IMR-90 (cell line): ENCODE measurements at regions not wholly inside any gene's neighbourhood (a gene's known extent, or its start where the extent isn't known, plus 50 kb on each side); places are given as distances from the start of the nearest gene placed in this dataset.

Experiments
- ATAC-seq: fragments of 200-7000 bp; cut with Tn5 transposase; 2 replicates; pipeline ENCODE4 v1.9.1; 2020; ENCODE audit warnings: low read depth, mild to moderate bottlenecking, moderate library complexity
- BruUV-seq: library from RNA; stranded (reverse); fragments of 400-500 nt; replicated peaks from 2 replicates; lab custom pipeline; 2021; lab: Mats Ljungman, UMichigan
- CTCF ChIA-PET: fragments of 300-600 bp; formaldehyde crosslinking; extraction: SDS; loops from one replicate; lab custom pipeline; 2021; ENCODE audit warnings: antibody characterized with exemption; lab: Yijun Ruan, JAX
- POLR2A ChIA-PET: fragments of 300-600 bp; sonication (Branson Sonifier 250); formaldehyde crosslinking; loops from one replicate; lab custom pipeline; 2022; ENCODE audit warnings: antibody characterized with exemption; ENCODE audit not compliant: unreplicated experiment; lab: Charles Lee
- DNase-seq: peaks from one replicate; pipeline ENCODE4 v3.0.0; 2013
- H2AFZ ChIP-seq: replicated peaks from 2 replicates; pipeline ENCODE3; 2013; ENCODE audit warnings: low read length, mild to moderate bottlenecking; ENCODE audit not compliant: poor library complexity
- H2AK5ac ChIP-seq: 2 replicates; pipeline ENCODE4 v1.6.1; 2013; ENCODE audit warnings: low read depth, low read length, inconsistent platforms
- H2AK9ac ChIP-seq: replicated peaks from 2 replicates; pipeline ENCODE3; 2013; ENCODE audit warnings: mild to moderate bottlenecking, low read depth, low read length, moderate library complexity; ENCODE audit not compliant: poor library complexity
- H2BK120ac ChIP-seq: 2 replicates; pipeline ENCODE4 v1.6.1; 2013; ENCODE audit warnings: low read depth, low read length, inconsistent platforms
- H2BK15ac ChIP-seq: 3 replicates; pipeline ENCODE4 v1.6.1; 2013; ENCODE audit warnings: low read depth, low read length, inconsistent platforms
- H2BK20ac ChIP-seq: 2 replicates; pipeline ENCODE4 v1.6.1; 2013; ENCODE audit warnings: low read depth, mild to moderate bottlenecking, inconsistent platforms, low read length, moderate library complexity
- H2BK5ac ChIP-seq: 2 replicates; pipeline ENCODE4 v1.6.1; 2013; ENCODE audit warnings: mild to moderate bottlenecking, low read depth, low read length, inconsistent platforms; ENCODE audit not compliant: poor library complexity, severe bottlenecking
- H3K14ac ChIP-seq: replicated peaks from 2 replicates; pipeline ENCODE4 v1.6.1; 2013; ENCODE audit warnings: low read depth, low read length, inconsistent platforms
- H3K18ac ChIP-seq: 2 replicates; pipeline ENCODE4 v1.6.1; 2013; ENCODE audit warnings: low read depth, low read length, control low read depth
- H3K23ac ChIP-seq: 2 replicates; pipeline ENCODE4 v1.6.1; 2013; ENCODE audit warnings: low read depth, low read length, inconsistent platforms
- H3K27ac ChIP-seq: 2 replicates; pipeline ENCODE4 v1.5.1; 2013; ENCODE audit warnings: mild to moderate bottlenecking, control low read depth, low read length; ENCODE audit not compliant: insufficient read depth
- H3K27me3 ChIP-seq: 2 replicates; pipeline ENCODE4 v1.6.1; 2013; ENCODE audit warnings: low read length; ENCODE audit not compliant: control insufficient read depth, insufficient read depth
- H3K36me3 ChIP-seq: 2 replicates; pipeline ENCODE4 v1.6.1; 2013; ENCODE audit warnings: low read length, mixed read lengths; ENCODE audit not compliant: control insufficient read depth, insufficient read depth
- H3K4ac ChIP-seq: 2 replicates; pipeline ENCODE4 v1.6.1; 2013; ENCODE audit warnings: low read depth, low read length, inconsistent platforms
- H3K4me1 ChIP-seq: 2 replicates; pipeline ENCODE4 v1.6.1; 2013; ENCODE audit warnings: low read length, mixed read lengths; ENCODE audit not compliant: control insufficient read depth, insufficient read depth
- H3K4me2 ChIP-seq: 2 replicates; pipeline ENCODE4 v1.6.1; 2013; ENCODE audit warnings: low read depth, mild to moderate bottlenecking, control low read depth, low read length, moderate library complexity
- H3K4me3 ChIP-seq: 2 replicates; pipeline ENCODE4 v1.5.1; 2013; ENCODE audit warnings: low read depth, mild to moderate bottlenecking, control low read depth, low read length, moderate library complexity; ENCODE audit not compliant: insufficient read depth
- H3K56ac ChIP-seq: 2 replicates; pipeline ENCODE4 v1.6.1; 2013; ENCODE audit warnings: low read length, inconsistent platforms; ENCODE audit not compliant: insufficient read depth; ENCODE audit errors: extremely low read depth
- H3K79me1 ChIP-seq, 2 experiments: 2 replicates each; pipeline ENCODE4 v1.6.1; 2013; ENCODE audit warnings: low read length in 2 of 2, inconsistent platforms in 1 of 2, low read depth in 1 of 2
- H3K9ac ChIP-seq: 2 replicates; pipeline ENCODE4 v1.6.1; 2013; ENCODE audit warnings: low read depth, low read length, control low read depth
- H3K9me1 ChIP-seq: 2 replicates; pipeline ENCODE4 v1.6.1; 2013; ENCODE audit warnings: low read length, inconsistent platforms; ENCODE audit not compliant: insufficient read depth
- H3K9me3 ChIP-seq: 2 replicates; pipeline ENCODE4 v1.6.1; 2013; ENCODE audit warnings: low read length; ENCODE audit not compliant: control insufficient read depth, insufficient read depth
- H4K20me1 ChIP-seq: 2 replicates; pipeline ENCODE4 v1.6.1; 2013; ENCODE audit warnings: low read length, inconsistent platforms; ENCODE audit not compliant: insufficient read depth
- H4K5ac ChIP-seq: 2 replicates; pipeline ENCODE4 v1.6.1; 2013; ENCODE audit warnings: mild to moderate bottlenecking, low read depth, low read length, control low read depth
- H4K8ac ChIP-seq, 2 experiments: 2 replicates each; pipeline ENCODE4 v1.6.1; 2013; ENCODE audit warnings: low read depth in 2 of 2, low read length in 2 of 2, control low read depth in 1 of 2, inconsistent platforms in 1 of 2
- H4K91ac ChIP-seq: 2 replicates; pipeline ENCODE4 v1.6.1; 2013; ENCODE audit warnings: low read depth, low read length, inconsistent platforms; ENCODE audit not compliant: insufficient read depth
- BHLHE40 ChIP-seq: fragments of 150-350 bp; IDR thresholded peaks from 2 replicates; pipeline ENCODE4 v1.6.1; 2016; ENCODE audit warnings: mild to moderate bottlenecking, low read depth, low read length
- CEBPB ChIP-seq: IDR thresholded peaks from 2 replicates; pipeline ENCODE4 v1.6.1; 2012; ENCODE audit warnings: low read depth, low read length, improper control_type of control experiment
- MAFK ChIP-seq: IDR thresholded peaks from 2 replicates; pipeline ENCODE4 v1.6.1; 2012; ENCODE audit warnings: low read depth, low read length, improper control_type of control experiment
- NFE2L2 ChIP-seq: fragments of 150-350 bp; IDR thresholded peaks from 2 replicates; pipeline ENCODE4 v1.6.1; 2016; ENCODE audit warnings: low read depth, mild to moderate bottlenecking, low read length
- POLR2A ChIP-seq: IDR thresholded peaks from 2 replicates; pipeline ENCODE4 v1.6.1; 2012; ENCODE audit warnings: mild to moderate bottlenecking, low read depth, low read length
- RAD21 ChIP-seq: IDR thresholded peaks from 2 replicates; pipeline ENCODE4 v1.6.1; 2012; ENCODE audit warnings: low read length, improper control_type of control experiment
- RCOR1 ChIP-seq: IDR thresholded peaks from 2 replicates; pipeline ENCODE4 v1.6.1; 2012; ENCODE audit warnings: mild to moderate bottlenecking, low read length, improper control_type of control experiment; ENCODE audit not compliant: insufficient replicate concordance
- WGBS, 2 experiments: methylation state at CpG; one replicate each; pipeline versions ENCODE4 v1.1.5 to v1.1.7; 2013; ENCODE audit warnings: missing lambda C conversion rate in 2 of 2; ENCODE audit not compliant: insufficient read length in 1 of 2; ENCODE audit errors: extremely low coverage in 2 of 2; 5-methylcytosine and 5-hydroxymethylcytosine counted together
- dilution Hi-C: fragments of 300-500 bp; cut with HindIII; formaldehyde crosslinking; loops from one replicate; pipeline ENCODE4 v1.14.3; 2018; ENCODE audit warnings: low sequenced_read_pairs; ENCODE audit not compliant: unreplicated experiment
- in situ Hi-C: fragments of 300-500 bp; cut with MboI; formaldehyde crosslinking; loops from 3 replicates; pipeline ENCODE4 v1.14.3; 2019; ENCODE audit warnings: low sequenced_read_pairs, inconsistent platforms, mixed read lengths
- intact Hi-C: fragments of 100-400 bp; cut with micrococcal nuclease; formaldehyde crosslinking; loops from 2 replicates; pipeline ENCODE4 v1.10.0; 2022
- TF ChIP-seq, protein P1 (sequence below): fragments of 150-350 bp; IDR thresholded peaks from 2 replicates; pipeline ENCODE4 v1.6.1; 2017; ENCODE audit warnings: mild to moderate bottlenecking, antibody characterized with exemption, low read length, low read depth
- TF ChIP-seq, protein P2 (sequence below): fragments of 150-350 bp; IDR thresholded peaks from 2 replicates; pipeline ENCODE4 v1.6.1; 2016; ENCODE audit warnings: low read depth, mild to moderate bottlenecking, low read length, moderate library complexity, borderline replicate concordance
- TF ChIP-seq, protein P3 (sequence below): conservative IDR thresholded peaks from 2 replicates; pipeline ENCODE4 v1.5.1; 2012; ENCODE audit warnings: mild to moderate bottlenecking, low read depth, low read length, improper control_type of control experiment

DNA sequence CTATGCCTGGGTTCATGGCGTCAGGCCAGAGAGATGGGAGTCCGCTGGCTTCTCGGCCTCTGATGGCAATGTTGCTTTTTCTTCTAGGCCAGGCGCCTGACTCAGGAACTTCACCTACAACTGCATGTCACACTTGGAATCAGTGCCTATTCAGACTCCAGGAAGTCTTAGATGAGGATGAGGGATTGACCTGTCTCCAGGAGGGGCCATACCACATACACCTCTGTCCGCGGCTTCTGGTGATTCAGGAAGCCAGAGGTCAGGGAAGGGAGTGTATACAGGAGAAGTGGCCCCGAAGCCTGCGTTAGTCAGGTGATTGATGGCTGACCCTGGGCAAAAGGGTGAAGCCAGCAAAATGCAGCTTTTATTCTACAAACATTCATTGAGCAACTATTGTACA is 109.1 kb upstream of the RMDN2 start:
- Histone ChIP-seq H3K23ac (no peak overlapping the region), H3K14ac (no peak overlapping the region), H3K18ac (no peak overlapping the region), H2BK20ac (no peak overlapping the region), H4K20me1 (no peaks in the 10 kb centered on the region), H3K79me1 (0 out of 4 replicates have a peak, but pooled peaks cover 0 to 3% of the 10 kb centered on the region in 2 experiments), H3K27ac (no peak overlapping the region), H3K9me1 (peaks cover 10% of the 10 kb centered on the region; the same call in 1 of the 2 replicates), H3K9me3 (peaks cover 3% of the 10 kb centered on the region), H2AFZ (no peak overlapping the region), H4K5ac (no peak overlapping the region), H2AK9ac (no peak overlapping the region), H2BK15ac (0 out of 3 replicates have a peak overlapping the region, but pooled peaks have one; percentile 1), H3K4me2 (no peak overlapping the region), H4K8ac (no peak overlapping the region), H2BK5ac (no peak overlapping the region), H3K4me1 (peaks cover 5% of the 10 kb centered on the region), H2BK120ac (no peak overlapping the region), H4K91ac (no peak overlapping the region), H2AK5ac (no peak overlapping the region), H3K4ac (no peak overlapping the region), H3K56ac (no peak overlapping the region), H3K9ac (no peak overlapping the region), H3K27me3 (no peaks in the 10 kb centered on the region), H3K36me3 (no peaks in the 10 kb centered on the region), H3K4me3 (no peak overlapping the region)
- WGBS, 2 experiments = no CpG with 5 or more reads among the region's 8 CpGs
- ChIA-PET POLR2A (no interaction called here), CTCF (no interaction called here)
- dilution Hi-C loops (no loop called here), intact Hi-C loops (no loop called here), in situ Hi-C loops (no loop called here)
- TF ChIP-seq, protein P1, sequence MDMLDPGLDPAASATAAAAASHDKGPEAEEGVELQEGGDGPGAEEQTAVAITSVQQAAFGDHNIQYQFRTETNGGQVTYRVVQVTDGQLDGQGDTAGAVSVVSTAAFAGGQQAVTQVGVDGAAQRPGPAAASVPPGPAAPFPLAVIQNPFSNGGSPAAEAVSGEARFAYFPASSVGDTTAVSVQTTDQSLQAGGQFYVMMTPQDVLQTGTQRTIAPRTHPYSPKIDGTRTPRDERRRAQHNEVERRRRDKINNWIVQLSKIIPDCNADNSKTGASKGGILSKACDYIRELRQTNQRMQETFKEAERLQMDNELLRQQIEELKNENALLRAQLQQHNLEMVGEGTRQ = no peak
- TF ChIP-seq MAFK (no peak), BHLHE40 (no peak), RAD21 (no peak), POLR2A (no peak), CEBPB (no peak), RCOR1 (no peak), NFE2L2 (no peak)
- TF ChIP-seq, protein P2, sequence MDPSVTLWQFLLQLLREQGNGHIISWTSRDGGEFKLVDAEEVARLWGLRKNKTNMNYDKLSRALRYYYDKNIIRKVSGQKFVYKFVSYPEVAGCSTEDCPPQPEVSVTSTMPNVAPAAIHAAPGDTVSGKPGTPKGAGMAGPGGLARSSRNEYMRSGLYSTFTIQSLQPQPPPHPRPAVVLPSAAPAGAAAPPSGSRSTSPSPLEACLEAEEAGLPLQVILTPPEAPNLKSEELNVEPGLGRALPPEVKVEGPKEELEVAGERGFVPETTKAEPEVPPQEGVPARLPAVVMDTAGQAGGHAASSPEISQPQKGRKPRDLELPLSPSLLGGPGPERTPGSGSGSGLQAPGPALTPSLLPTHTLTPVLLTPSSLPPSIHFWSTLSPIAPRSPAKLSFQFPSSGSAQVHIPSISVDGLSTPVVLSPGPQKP = no peak
- TF ChIP-seq, protein P3, sequence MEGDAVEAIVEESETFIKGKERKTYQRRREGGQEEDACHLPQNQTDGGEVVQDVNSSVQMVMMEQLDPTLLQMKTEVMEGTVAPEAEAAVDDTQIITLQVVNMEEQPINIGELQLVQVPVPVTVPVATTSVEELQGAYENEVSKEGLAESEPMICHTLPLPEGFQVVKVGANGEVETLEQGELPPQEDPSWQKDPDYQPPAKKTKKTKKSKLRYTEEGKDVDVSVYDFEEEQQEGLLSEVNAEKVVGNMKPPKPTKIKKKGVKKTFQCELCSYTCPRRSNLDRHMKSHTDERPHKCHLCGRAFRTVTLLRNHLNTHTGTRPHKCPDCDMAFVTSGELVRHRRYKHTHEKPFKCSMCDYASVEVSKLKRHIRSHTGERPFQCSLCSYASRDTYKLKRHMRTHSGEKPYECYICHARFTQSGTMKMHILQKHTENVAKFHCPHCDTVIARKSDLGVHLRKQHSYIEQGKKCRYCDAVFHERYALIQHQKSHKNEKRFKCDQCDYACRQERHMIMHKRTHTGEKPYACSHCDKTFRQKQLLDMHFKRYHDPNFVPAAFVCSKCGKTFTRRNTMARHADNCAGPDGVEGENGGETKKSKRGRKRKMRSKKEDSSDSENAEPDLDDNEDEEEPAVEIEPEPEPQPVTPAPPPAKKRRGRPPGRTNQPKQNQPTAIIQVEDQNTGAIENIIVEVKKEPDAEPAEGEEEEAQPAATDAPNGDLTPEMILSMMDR = no peak
- ATAC-seq = no peak
- no peak for DNase-seq
- no TSS peak for BruUV-seq
